Dedifferentiated amniotic fluid mesenchymal stem cell (primary cell): ENCODE measurements at regions not wholly inside any gene's neighbourhood (a gene's known extent, or its start where the extent isn't known, plus 50 kb on each side); places are given as distances from the start of the nearest gene placed in this dataset.

Experiments used
- DNase-seq: peaks from one replicate; pipeline ENCODE4 v3.0.0-alpha.2; 2016; ENCODE audit errors: extremely low spot score

- no peak for DNase-seq
Measured at GRCh38 chr13:104869501-104869900, 1666.0 kb downstream of the EFNB2 start.

GRCh38 chr13:104868806-104869205 lies 1666.7 kb downstream of the EFNB2 start:
- no peak for DNase-seq

- DNase-seq = no peak
Measured at GRCh38 chr13:104855581-104855980, 1679.9 kb downstream of the EFNB2 start.

GRCh38 chr13:104854698-104855097 lies 1680.8 kb downstream of the EFNB2 start:
- no peak for DNase-seq

GRCh38 chr13:104854007-104854406 lies 1681.5 kb downstream of the EFNB2 start:
- DNase-seq = no peak

- no peak for DNase-seq
Measured at GRCh38 chr13:104847922-104848321, 1687.5 kb downstream of the EFNB2 start.

GRCh38 chr13:104843401-104843800 lies 1692.1 kb downstream of the EFNB2 start:
- no peak for DNase-seq

GRCh38 chr13:104841110-104841509 lies 1694.4 kb downstream of the EFNB2 start:
- no peak for DNase-seq

- DNase-seq = no peak
Measured at GRCh38 chr13:104837756-104838155, 1697.7 kb downstream of the EFNB2 start.

- DNase-seq = no peak
Measured at GRCh38 chr13:104833221-104833620, 1702.2 kb downstream of the EFNB2 start.

- no peak for DNase-seq
Measured at GRCh38 chr13:104832231-104832630, 1703.2 kb downstream of the EFNB2 start.

GRCh38 chr13:104831831-104832230 lies 1703.6 kb downstream of the EFNB2 start:
- no peak for DNase-seq

- DNase-seq = no peak
Measured at GRCh38 chr13:104823709-104824108, 1711.8 kb downstream of the EFNB2 start.

GRCh38 chr13:104823071-104823470 lies 1712.4 kb downstream of the EFNB2 start:
- no peak for DNase-seq

GRCh38 chr13:104817271-104817670 lies 1718.2 kb downstream of the EFNB2 start:
- no peak for DNase-seq

- no peak for DNase-seq
Measured at GRCh38 chr13:104816726-104817125, 1718.7 kb downstream of the EFNB2 start.

GRCh38 chr13:104810242-104810641 lies 1725.2 kb downstream of the EFNB2 start:
- DNase-seq = no peak

- no peak for DNase-seq
Measured at GRCh38 chr13:104809483-104809882, 1726.0 kb downstream of the EFNB2 start.

- DNase-seq = no peak
Measured at GRCh38 chr13:104805346-104805745, 1730.1 kb downstream of the EFNB2 start.

GRCh38 chr13:104799152-104799551 lies 1732.9 kb upstream of the SLC10A2 start:
- DNase-seq = no peak

- DNase-seq = no peak
Measured at GRCh38 chr13:104798486-104798885, 1732.3 kb upstream of the SLC10A2 start.

- no peak for DNase-seq
Measured at GRCh38 chr13:104796581-104796980, 1730.4 kb upstream of the SLC10A2 start.

- DNase-seq = no peak
Measured at GRCh38 chr13:104785952-104786351, 1719.7 kb upstream of the SLC10A2 start.

- no peak for DNase-seq
Measured at GRCh38 chr13:104784891-104785290, 1718.7 kb upstream of the SLC10A2 start.

- no peak for DNase-seq
Measured at GRCh38 chr13:104782741-104783140, 1716.5 kb upstream of the SLC10A2 start.
